HG03342 (cell line): ENCODE measurements at regions not wholly inside any gene's neighbourhood (a gene's known extent, or its start where the extent isn't known, plus 50 kb on each side); places are given as distances from the start of the nearest gene placed in this dataset.

Experiments used
- ATAC-seq: cut with Tn5 transposase; IDR thresholded peaks from one replicate; pipeline ENCODE4 v1.9.1; 2021; ENCODE audit warnings: mild to moderate bottlenecking, moderate library complexity; ENCODE audit not compliant: unreplicated experiment

DNA sequence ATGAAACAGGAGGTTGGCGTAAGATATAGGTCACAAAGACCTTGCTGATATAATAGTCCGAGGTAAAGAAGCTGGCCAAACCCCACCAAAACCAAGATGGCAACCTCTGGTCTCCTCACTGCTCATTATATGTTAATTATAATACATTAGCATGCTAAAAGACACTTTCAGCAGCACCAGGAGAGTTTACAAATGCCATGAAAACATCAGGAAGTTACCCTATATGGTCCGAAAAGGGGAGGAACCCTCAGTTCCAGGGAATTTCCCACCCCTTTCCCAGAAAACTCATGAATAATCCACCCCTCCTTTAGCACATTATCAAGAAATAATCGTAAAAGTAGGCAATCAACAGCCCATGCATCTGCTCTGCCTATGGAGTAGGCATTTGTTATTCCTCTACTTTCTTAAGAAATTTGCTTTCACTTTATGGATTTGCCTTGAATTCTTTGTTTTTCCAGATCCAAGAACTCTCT, 923.4 kb downstream of the QKI start:
- no peak for ATAC-seq

DNA sequence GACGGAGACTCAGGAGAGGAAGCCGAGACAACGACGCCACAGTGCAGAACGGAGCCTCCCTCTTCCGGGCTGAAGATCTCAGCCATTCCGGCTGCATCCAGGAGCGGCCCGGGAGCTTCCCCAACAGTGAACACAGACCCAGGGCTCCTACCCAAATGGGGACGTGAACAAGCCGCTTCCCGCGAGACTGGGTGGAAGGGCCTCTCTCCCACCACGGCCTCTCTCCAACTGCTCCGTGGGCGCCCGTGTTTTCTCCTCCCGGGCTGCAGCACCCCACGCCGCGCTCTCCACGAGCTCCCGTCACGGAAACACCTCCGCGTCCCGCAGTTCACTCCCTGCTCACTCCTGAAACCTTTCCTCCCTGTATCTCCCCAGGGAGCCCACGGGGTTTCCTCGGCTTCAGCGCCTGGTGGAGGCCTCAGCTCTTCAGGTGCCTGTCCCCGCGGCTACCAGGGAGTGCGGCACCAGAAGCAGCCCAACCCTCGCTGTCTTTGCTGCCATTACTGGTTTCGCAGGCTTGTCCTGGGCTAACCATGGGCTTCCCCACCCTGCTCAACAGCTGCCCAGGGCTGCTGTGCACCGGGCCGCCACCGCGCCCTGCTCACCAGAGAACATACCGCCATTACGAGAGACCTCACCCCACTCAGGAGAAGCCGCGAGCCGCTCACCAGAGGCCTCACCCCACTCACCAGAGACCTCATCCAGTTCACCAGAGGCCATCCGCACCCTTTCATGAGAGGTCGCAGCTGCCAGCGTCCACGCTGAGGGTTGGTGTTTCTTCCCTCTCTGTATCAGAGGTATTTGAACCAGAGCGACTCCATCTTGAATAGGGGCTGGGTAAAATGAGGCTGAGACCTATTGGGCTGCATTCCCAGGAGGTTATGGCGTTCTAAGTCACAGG, 922.8 kb downstream of the QKI start:
- no peak for ATAC-seq

GRCh38 chr6:164336455-164336854, 921.9 kb downstream of the QKI start:
- no peak for ATAC-seq

DNA sequence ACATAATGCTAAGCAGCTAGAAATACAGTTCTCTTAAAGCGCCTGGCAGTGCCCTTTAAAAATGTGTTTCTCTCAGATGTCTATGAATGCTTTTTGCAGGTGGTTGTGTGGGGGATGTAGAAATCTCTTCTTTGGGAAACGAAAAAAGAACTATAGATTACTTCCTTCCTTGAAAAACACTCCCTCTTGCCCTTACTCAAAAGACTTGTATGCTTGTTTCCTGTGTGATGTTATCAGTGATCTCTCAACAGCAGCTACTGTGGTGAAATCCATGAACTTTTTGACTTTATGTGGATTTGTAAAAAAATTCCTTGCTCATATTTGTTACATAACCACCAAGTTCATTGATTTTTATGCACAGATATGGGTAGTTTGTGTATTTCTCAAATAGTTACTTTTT, 916.5 kb downstream of the QKI start:
- ATAC-seq = no peak

DNA sequence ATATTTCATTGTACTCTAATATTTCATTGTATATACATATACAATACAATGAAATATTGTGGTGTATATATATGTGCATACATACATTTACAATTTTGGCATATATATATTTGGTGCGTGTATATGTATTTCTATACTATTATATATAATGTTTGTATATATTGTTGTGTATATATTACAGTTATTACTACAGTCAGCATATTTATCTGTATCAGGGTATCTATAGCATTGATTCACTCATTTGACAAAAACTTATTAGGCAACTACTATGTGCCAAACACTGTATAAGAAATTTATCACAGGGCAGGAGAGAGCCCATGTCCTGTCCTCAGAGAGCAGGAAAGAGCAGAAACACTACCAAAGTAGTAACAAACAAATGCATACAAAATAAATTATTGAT, 910.6 kb downstream of the QKI start:
- ATAC-seq = no peak

DNA sequence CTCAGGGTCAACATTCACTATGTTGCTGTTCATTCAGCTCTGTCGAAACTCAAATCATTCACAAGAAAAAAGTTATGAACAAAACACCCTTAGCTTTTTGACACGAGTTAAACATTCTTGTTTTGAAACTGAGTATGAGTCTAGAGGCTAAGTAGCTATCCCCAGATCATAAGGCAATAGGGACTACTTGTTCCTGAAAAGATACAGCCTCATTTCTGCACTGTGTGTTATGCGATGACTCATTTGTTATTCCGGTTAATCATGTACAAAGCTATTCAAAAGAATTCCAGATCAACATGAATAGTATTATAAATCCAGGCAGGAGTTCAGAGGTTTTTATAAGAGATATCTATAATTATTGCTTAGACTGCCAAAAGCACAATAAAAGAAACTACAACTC, 908.0 kb downstream of the QKI start:
- no peak for ATAC-seq

GRCh38 chr6:164321297-164321696, 906.8 kb downstream of the QKI start:
- no peak for ATAC-seq

DNA sequence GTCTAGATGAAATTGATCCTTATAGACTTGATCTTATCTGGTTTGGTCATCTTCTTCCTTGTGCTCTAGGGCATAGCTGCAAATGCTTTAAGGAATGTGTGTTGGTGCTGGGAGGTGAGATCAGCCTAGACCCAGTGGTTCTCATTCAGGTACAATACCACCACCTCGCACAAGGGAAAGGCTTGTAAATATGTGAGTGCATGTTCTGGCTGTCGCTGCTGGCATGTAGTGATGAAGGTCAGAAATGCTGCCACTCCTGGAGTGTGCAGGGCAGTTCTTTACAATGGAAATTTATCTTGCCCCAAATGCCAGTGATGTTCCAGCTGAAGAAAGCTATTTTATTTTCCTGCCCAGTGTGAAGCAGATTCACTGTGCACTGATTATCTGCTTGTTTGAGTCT, 900.9 kb downstream of the QKI start:
- ATAC-seq = no peak

- ATAC-seq = no peak
These were observed 893.8 kb downstream of the QKI start for GRCh38 chr6:164308339-164308738.

GRCh38 chr6:164303102-164303964, 888.8 kb downstream of the QKI start:
- no peak for ATAC-seq

GRCh38 chr6:164296411-164296810, 881.9 kb downstream of the QKI start:
- no peak for ATAC-seq

- ATAC-seq = no peak
These were observed 879.7 kb downstream of the QKI start for GRCh38 chr6:164294047-164294784.

DNA sequence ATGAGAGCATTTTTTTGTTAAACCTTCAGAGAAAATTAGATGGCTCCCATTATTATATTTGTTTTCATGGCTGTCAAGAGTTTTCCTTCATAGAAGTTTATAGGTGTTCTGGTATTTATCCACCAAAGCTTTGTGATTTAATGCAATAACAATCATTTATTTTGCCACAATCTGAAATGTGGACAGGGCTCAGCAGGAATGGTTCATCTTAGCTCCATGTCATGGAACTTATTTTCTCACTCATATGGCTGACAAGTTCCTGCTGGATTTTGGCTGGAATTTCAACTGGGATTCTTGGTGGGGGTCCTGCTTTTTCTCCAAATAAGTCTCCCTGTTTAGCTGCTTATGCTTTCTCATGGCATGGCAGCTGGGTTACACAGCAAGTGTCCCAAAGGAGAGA, 876.7 kb downstream of the QKI start:
- no peak for ATAC-seq

DNA sequence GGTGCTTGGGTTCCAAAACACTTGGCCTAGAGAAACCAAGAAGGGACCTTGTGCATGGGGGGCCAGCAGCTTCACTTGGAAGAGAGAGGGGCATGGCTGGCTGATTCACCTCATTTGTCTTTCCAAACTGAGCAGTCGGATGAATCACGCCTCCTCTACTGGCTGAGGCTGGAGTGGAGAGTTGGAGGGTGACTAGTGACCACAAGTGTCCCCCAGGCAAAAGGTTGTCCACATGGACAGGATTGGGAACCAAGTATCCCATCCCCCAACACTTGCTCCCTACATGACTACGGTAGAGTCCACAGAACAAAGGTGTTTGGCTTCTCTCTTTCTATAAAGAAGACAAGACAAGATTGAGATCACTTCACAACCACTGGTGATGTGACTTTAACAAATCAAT, 875.6 kb downstream of the QKI start:
- ATAC-seq = no peak

- ATAC-seq = no peak
These were observed 871.5 kb downstream of the QKI start for GRCh38 chr6:164286011-164286410.

DNA sequence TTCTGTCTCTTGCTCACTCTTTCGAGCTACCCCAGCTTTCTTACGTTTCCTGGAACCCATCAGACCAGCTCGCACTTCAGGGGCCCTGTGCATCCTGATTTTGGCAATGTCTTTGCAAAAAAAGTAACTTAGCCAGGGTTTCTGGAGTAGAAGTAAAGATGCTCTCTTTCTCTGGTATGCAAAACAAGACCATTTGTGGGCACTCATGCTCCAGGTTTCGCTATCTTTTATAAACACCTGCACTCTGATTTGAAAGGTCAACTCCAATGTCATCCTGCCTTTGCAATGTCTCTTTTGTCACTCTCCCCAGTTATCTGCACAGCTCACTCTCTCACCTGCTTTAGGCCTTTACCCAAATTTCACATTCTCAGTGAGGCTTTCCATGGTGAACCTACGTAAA, 869.1 kb downstream of the QKI start:
- no peak for ATAC-seq

- ATAC-seq = no peak
These were observed 861.7 kb downstream of the QKI start for GRCh38 chr6:164276211-164276610.

DNA sequence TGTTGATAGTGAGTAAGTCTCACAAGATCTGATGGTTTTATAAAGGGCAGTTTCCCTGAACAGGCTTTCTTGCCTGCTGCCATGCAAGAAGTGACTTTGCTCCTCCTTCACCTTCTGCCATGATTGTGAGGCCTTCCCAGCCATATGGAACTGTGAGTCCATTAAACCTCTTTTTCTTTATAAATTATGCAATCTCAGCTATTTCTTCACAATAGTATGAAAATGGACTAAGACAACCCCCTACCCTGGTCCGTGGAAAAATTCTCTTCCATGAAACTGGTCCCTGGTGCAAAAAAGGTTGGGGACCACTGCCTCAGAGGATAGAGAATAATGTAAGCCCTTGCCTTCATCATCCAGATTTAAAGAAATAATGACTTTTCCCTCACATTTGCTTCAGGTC, 861.3 kb downstream of the QKI start:
- ATAC-seq = no peak

DNA sequence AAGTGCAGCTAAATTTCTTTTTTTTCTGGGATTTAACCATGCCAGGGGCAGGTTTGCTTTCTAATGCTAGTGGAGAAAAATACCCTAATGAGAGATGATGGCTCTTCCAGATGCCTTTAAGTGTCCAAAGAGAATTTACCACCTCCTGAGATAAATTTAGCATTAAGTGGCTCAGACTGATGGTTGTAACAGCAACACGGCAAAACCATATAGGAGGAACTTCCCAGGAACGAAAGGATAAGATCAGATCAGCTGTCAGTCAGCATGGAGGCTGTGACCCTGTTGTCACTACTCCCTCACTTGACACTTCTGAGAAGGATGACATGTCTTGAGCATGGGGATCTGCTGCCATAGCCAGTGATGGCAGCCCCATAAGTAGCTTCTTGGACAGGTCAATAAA, 860.0 kb downstream of the QKI start:
- no peak for ATAC-seq

- ATAC-seq = no peak
These were observed 859.0 kb downstream of the QKI start for GRCh38 chr6:164273491-164273890.

- no peak for ATAC-seq
These were observed 852.3 kb downstream of the QKI start for GRCh38 chr6:164266851-164267250.
